Urothelium cell line (cell line): ENCODE measurements at regions not wholly inside any gene's neighbourhood (a gene's known extent, or its start where the extent isn't known, plus 50 kb on each side); places are given as distances from the start of the nearest gene placed in this dataset.
"Not testable (repeated sequence)": the region's sequence is repeated elsewhere in the genome, so short reads cannot be mapped to it uniquely, and the experiment has no call there.

Source experiments
- DNase-seq: peaks from one replicate; pipeline ENCODE4 v3.0.0; 2011; ENCODE audit warnings: low spot score, mixed read lengths
- FAIRE-seq: peaks from 2 replicates; lab custom pipeline; 2011; peaks lifted over from hg19 to GRCh38; lab: Jason Lieb, UNC

DNA sequence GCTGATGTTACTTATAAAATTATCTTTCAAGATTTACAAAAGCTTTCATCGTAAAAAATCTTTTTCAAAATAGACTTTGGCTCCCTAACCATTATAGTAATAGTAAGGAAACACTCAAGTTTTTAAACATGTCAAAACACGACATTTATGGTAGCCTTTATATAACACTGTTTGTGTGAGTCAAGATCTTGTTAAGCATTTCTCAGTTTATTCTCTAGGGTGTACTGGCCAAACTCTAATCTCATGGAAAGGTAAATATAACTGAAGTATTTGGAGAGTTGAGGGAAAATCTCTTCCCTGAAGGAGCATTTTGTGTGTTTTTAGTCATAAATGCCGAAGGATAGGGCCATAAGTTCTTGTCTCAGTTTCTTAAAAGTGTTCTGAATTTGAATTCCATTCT lies 790.9 kb upstream of the NCAM2 start:
- DNase-seq, result no peak
- no peak for FAIRE-seq

DNA sequence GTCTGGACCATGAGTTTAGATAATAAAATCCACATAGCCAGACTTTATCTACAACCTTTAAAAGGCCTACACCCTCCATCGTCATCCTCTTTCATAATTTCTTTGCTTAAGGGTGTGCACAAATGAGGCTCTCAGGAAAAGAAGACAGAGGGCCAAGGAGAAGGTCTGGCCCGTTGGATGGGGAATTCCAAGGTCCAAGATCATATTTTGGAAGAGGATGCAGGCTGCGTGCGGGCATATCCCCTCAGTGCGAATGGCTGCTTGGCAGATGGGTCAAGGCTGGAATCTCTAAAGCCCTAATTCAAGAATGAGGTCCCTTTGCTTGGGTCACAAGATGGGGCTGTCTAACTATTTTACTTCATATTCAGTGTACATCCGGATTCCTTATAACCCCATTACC lies 782.2 kb upstream of the NCAM2 start:
- DNase-seq (no peak), FAIRE-seq (no peak)

DNA sequence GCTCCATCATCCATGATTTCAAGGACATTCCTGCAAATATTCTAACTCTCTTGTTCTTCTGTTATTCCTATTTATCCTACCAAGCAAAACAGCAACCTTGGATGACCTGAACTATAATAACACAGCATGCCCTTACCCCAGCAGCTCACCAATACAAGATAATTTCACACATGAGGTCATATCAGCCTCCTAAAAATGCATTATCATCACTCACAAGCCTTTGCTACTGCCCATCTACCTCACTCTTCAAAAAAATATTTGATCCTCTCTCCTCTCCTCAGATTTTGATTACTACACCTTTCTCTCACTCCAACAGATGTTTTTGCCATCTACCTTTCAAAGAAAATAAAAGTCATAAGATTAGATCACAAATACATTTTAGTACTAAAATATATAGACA lies 777.6 kb upstream of the NCAM2 start:
- DNase-seq, result no peak
- no peak for FAIRE-seq

DNA sequence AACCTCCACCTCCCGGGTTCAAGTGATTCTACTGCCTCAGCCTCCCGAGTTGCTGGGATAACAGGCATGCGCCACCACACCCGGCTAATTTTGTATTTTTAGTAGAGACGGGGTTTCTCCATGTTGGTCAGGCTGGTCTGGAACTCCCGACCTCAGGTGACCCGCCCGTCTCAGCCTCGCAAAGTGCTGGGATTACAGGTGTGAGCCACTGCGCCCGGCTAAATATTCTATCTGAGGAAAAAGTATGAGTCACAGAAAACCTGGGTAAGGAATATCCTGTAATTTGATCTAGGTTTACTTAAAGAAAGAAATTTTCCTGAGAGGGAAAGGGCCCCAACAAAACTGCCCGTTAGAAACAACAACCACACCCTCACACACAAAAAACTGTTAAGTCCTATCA lies 776.2 kb upstream of the NCAM2 start:
- not testable (repeated sequence) for DNase-seq, FAIRE-seq

DNA sequence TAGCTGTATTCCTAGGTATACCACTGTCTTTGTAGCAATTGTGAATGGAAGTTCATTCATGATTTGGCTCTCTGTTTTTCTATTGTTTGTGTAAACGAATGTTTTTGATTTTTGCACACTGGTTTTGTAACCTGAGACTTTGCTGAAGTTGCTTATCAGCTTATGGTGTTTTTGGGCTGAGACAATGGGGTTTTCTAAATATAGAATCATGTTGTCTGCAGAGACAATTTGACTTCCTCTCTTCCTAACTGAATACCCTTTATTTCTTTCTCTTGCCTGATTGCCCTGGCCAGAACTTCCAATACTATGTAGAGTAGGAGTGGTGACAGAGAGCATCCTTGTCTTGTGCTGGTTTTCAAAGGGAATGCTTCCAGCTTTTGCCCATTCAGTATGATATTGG lies 761.6 kb upstream of the NCAM2 start:
- not testable (repeated sequence) for FAIRE-seq, DNase-seq

DNA sequence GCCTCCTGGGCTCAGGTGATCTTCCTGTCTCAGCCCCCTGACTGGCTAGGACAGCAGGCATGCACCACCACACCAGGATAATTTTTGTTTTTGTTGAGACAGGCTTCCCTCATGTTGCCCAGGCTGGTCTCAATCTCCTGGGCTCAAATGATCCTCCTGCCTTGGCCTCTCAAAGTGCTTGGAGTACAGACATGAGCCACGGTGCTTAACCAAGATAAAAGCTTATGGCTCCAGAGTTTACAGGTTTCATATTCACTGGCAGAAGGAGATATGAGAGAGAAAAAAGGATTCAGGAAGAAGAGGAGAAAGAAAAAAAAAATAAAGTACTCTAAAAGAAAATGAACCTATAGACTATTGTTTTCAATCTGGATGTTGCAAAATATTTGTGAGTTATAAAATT lies 748.8 kb upstream of the NCAM2 start:
- FAIRE-seq (no peak), DNase-seq (no peak)

DNA sequence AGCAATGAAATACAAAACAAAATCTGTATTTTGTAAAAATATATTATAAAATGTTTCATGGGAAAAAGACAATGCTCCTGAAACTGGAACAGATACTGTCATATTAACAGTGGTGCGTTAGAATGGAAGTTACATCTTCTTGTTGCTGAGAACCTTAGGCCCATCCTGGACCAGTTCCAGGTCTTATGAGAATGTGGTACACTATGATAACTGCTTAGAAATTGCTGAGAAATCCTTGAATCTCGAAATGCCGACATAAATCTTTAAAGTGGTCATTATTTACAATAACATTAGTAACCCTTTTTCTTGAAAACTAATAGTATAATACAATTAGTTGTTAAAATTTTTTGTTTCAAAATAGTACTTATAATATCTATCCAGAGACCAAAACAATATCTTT lies 747.9 kb upstream of the NCAM2 start:
- no peak for FAIRE-seq

DNA sequence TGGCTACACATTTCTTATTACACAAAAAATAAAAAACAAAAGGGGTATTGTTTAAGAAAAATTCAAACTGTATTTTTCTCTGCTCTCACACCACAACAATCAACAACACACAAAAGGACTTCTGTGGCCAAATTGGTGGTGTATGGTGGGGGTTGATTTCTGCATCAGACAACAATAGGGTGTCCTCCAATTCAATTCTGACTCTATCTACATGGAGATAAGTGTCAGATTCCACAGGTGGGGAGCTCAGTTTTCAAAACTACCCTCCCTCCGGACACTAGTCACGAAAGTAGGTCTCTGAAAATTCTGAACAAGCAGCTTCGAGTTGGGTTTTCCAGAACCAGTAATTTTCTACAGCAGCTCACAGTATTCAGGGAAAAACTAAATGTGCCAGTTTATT lies 744.9 kb upstream of the NCAM2 start:
- no peak for FAIRE-seq
- no peak for DNase-seq

More for the DNA sequence above, 747.9 kb upstream of the NCAM2 start:
- no peak for DNase-seq

DNA sequence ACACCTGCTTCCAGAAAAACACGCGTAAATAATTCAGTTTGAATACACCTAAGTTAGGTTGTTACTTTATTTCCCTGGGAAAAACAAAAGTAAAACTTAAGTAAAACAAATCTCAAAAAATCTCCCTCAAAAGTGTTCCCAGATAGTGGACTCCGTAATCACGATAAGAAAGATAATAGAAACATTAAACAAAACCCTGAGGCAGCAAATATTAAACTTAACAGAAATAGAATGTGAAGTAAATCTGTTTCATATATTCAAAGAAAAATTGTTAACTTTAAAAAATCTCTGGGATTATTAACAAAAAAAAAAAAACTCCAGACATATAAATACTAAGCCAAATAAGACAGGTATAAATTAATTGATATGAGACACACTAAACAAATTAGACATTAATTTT lies 743.2 kb upstream of the NCAM2 start:
- FAIRE-seq, result no peak
- no peak for DNase-seq

DNA sequence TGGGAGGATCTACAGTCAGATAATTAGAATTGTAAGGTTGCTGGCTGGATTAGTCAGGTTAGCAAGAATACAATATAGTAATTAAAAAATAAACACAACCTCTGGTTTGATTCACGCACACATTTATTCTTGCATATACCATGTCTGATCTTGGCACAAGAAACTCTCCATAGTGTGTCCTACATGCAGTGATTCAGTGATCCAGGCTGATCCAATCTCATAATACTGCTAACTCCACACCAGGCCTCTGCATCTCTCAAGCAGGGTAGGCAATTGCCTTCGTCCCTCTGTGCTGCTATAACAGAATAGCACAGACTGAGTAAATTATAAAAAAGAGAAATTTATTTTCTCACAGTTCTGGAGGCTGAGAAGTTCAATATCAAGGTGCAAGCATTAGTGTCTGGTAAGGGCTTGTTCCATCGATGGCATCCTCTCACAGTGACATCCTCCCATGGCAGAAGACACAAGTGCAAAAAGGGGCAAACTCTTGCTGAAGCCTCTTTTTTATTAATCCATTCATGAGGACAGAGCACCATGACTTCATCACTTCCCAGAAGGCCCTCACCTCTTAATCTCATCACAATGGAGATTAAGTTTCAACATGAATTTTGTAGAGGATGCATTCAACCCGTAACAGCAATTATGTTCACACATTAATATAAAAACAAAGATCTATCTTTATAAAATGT lies 741.0 kb upstream of the NCAM2 start:
- DNase-seq (no peak), FAIRE-seq (no peak)

DNA sequence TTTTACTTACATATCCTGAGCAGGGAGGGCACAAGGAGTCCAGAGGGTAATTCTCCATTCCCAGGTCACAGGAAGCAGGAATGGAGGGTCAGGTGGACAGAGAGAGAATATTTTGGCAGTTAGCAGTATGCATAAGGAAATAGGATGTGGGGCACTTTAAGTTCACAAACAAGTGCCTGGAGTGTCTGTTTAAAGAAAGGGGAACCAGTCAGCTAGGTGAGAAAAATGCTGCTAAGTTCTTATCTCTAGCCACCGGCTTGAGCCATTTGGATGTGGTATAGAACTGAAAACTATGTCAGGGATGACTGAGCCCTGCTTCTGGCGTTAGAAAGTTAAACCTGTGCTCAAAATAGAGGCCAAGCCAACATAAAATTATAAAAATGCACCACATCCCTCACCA lies 739.7 kb upstream of the NCAM2 start:
- DNase-seq, result no peak
- FAIRE-seq, result no peak

DNA sequence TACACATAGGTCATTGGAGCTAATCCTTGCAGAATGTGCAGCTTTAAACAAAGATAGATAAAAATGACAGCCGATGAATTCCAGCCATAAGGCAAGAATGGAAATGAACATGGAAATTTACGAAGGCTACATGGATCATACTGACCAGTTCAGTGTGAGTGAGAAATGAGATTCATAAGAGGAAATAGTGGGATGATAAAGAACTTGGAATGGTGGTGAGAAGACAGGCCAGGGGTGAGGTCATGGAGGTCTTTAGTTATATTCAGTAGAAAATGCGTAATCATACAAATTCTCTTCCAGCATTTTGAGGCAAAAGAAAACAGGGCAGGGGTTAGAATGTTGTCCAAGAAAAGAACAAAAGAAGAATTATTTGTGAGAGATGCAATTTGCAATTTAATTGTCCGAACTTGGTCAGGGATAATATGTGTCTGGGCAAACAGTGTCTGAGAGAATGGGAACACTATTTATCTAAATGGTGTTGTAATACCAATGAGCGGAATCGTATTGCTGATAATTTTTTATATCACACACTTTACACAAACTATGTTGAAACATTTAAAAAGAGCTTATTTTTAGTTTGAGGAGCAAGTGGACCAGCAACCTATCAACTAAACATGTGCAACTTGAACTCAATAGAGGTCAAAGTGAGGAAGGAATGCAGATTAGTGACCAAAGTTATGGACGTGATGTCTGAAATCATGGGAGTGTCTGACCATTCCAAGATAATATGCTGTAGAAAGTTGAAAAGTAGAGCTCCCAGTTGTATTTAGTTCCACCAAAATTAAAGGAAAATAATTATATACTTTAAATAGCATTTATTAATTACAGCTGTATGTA lies 739.0 kb upstream of the NCAM2 start:
- FAIRE-seq, result no peak
- DNase-seq, result no peak

DNA sequence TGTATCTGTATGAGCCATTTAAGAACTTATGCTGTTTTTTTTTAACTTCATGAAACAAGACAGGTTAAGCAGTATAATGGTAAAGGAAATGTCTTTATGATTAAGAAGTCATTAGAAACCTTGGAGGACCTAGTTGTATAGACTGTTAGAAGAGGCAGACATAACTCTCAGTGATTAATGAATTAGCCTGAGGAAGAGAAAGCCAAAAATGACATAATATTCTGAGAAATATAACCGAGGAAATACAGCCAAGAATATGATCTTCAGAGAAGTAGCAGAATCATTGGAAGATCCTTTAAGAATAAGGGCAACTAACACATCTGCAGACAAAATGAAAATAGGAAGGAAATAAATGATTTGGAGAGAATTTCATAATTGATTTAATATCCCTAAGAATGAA lies 738.1 kb upstream of the NCAM2 start:
- no peak for DNase-seq
- no peak for FAIRE-seq

DNA sequence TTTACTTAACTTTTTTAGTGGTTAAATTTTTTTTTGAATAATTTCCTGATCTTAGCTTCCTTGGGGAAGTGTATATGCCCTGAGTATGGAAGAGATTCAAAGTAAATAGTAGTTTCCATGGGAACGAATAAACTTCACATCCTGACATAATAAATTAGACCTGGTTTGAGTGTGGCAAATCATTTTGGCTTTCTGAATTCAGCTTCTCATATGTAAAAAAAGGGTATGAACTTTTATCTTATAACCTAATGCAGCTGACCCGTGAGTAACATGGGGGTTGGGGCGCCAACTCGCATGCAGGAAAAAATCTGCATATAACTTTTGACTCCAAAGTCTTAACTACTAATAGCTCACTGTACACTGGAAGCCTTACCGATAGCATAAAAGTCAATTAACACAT lies 736.8 kb upstream of the NCAM2 start:
- DNase-seq (no peak), FAIRE-seq (no peak)

DNA sequence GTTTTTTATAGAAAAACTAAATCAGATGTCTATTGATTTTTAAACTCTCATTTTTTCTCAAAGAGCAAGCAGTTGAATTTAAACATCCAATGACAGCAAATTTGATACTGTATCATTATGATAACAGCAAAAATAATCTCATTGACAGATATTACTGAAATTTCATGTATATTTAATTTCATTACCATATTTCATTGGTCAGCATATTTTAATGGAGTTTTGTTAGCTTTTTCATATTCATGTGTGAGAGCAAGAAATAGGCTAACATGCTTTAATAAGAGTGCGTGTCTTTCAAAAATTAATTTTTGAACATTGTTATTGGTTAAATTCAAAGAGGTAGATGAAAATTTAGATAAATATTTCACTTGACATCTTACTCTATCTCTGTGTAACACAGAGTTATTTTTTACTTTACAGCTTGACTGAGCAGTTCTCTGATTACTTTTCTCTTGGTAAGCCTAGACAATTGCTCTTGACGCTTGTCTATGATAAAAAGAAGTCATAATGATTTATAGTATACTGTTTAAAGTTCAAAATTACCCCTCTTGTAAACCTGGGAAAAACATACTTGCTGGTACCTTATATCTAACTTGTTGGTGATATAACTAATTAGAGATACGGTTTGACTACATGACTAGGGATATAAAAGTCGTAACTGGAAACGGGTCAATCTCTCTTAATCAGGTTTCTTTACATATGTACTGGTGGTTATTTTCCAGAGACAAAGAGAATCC lies 732.3 kb upstream of the NCAM2 start:
- no peak for FAIRE-seq
- no peak for DNase-seq

DNA sequence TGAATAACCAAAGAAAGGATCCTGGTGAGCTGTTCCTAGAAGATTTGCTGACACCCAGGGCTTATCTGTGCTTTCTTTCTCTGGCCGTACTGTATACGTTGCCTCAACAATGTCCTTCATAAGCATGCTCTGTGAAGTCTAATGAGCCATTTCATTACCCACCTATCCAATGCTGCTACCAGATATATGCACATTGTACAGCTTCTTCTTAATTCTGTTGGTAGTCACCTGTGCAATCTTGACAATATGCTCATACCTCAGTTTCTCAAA lies 731.8 kb upstream of the NCAM2 start:
- no peak for FAIRE-seq
- no peak for DNase-seq

DNA sequence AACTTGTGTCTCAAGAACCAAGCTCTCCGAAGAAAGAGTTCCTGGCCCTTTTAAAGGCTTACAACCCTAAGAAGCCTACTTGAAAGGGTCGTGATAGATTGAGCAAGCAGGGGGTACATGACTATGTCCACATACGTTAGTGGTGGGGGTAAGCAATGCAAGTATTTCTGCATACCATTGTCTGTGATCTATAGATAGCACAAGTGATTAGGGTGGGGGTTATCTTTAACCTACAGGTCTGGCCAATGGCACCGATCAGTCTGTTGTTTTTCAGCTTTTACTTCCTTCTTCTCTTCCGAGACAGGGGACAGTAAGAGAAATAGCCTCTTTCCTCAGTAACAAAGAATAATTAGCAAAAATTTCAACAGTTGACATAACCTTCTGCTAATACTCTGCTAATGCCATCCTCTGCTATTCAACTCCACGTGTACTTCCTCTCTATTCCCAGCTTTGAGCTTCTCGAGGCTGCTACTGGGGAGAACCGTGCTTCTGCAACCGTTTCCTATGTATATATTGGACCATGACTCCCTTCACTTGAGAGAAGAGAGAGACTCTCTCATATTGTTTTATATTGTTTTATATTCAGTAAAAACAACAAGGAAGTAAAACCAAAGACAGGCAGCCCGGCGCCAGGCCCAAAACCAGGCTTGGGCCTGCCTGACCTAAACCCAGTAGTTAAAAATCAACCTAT lies 727.7 kb upstream of the NCAM2 start:
- FAIRE-seq (no peak), DNase-seq (no peak)

DNA sequence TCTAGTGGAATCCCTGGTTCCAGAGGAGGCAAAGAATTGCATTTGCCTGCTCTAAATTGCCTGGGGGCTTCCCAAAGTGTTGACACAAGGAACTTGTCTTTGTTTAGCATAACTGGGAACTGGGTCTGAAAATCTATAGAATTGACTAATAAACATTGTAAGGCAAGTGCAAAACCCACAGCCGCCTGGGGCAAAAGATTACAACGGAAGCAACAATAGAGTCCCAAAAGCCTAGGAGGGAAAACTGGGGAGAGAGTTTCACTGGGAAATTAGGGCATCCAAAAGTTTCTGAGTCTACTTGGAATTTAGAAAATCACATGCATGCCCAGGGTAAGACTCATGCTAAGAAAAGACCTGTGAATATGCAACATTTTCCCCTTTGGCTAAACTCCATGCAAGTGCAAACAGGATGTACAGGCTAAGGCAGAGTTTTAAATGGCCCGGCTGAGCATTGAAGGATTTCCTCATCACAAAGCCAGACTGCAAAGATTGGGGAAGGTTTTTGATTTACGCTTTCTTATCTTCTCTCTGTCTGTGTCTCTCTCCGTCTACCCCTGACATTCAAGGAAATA lies 725.3 kb upstream of the NCAM2 start:
- FAIRE-seq, result no peak
- no peak for DNase-seq

DNA sequence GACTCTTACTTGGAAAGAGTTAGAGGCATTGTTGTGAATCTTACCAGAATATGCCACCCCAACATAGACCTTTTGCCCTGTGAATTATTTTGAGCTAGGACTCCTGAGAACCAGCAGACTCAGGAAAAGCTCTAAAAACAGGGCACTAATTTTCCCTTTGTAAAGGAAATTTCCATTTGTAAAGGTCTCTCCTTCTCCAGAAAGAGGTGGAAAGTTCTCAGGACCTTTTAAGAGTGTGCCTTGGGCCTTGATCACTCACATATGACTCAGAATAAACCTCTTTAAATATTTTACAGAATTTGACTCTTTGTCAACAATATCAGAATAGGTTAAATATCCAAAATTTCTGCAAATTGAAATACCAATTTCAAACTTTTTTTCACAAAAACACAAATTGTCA lies 721.8 kb upstream of the NCAM2 start:
- FAIRE-seq (no peak), DNase-seq (no peak)

DNA sequence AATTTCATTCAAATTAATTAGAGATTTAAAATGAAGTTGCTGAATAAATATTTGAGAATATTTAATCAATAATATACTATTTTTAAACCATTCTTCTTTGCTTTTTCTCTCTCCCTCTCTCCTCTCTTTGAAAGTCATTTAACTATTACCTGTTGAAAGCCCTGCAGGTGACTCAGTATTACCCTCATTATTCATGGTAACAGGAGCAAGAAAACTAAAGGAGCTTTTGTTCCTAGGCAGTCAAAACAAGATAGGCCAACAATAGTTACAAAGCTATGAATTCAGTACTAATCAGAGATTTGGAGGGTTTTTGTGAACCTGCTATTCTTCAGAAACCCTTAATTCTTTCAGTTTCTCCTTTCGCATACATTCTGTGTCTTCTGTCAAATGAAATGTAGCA lies 721.3 kb upstream of the NCAM2 start:
- no peak for FAIRE-seq

DNA sequence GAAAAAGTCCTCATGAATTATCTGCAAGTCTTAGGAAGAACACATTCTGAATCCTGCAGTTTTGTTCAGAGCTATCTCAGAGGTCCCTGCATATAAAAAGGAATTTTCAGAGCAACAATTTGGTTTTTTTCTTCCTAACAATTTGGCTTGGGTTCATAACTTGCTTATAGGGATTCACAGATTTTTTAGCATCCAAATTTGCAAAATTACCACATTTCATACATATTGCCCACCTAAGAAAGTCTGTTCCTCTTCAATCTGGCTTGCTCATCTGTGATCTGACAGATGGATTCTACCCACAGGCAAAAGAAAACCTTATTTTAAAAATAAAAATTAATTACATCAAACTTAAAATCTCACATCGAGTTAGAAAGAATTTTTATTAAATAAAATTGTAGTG lies 714.4 kb upstream of the NCAM2 start:
- no peak for DNase-seq
- no peak for FAIRE-seq

More for the DNA sequence above, 721.3 kb upstream of the NCAM2 start:
- no peak for DNase-seq
